ENCODE measurements at regions not wholly inside any gene's neighbourhood (a gene's known extent, or its start where the extent isn't known, plus 50 kb on each side); places are given as distances from the start of the nearest gene placed in this dataset.

DNA sequence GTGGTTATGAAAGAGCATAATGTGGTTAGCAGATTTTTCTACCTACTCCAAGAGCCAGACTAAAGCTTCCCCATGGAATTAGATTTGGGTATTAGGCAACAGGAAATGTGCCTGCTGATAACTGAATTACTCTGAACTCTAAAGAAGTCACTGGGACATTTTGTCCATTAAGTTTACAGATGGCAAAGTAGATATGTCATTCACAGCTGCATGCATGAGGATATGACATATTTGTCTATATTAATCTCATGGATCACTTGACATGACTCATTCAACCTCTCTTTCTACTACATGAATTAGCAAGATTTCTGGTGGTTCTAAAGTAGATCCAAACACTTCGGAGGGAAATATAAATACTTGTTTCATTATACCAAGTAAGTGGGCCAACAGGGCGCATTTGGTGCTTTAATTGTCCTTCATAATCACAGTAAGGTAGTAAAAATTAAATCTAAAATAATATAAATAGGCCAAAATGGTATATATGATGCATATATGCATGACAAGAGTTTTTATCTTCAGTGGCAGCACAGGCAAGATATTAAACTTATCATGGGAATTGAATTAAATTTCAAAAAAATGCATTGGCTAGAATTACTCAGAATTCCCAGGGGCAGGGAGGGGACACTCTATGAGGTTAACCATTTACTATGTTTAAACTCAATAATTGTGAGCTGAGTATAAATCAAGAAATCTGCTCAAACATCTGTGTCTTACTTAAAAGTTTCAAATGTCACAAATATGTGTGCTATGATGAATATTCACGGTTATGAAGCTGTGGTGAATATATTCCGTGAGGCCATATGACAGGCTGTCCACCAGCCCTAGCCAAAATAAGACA lies 365.3 kb upstream of the KCNMB2 start:
- Histone ChIP-seq H3K4me2 (ENCODE audit: insufficient read depth, low read length) (peak overlapping the region; percentile 55), H4K20me1 (replicated peaks; ENCODE audit: control insufficient read depth, extremely low read depth, insufficient read depth, low read length) (no peaks in the 10 kb centered on the region), H3K9me3 (replicated peaks; ENCODE audit: control insufficient read depth, insufficient read depth, low read length) (no peaks in the 10 kb centered on the region), H3K27me3 (ENCODE audit: control insufficient read depth in 2 of 2, insufficient read depth in 2 of 2, low read length in 2 of 2) (no peaks in the 10 kb centered on the region), H3K4me1 (ENCODE audit: control insufficient read depth, extremely low read depth, insufficient read depth, low read length) (peaks cover 27% of the 10 kb centered on the region), H3K79me2 (ENCODE audit: control insufficient read depth, insufficient read depth, low read length) (no peaks in the 10 kb centered on the region), H3K9me1 (replicated peaks; ENCODE audit: control insufficient read depth, extremely low read depth, insufficient read depth, low read length) (no peaks in the 10 kb centered on the region), H2AFZ (ENCODE audit: low read depth, low read length) (no peak overlapping the region), H3K4me3 (replicated peaks in 1 of 3; ENCODE audit: insufficient read depth in 1 of 3, low read depth in 1 of 3, low read length in 3 of 3) (no peak overlapping the region), H3K36me3 (ENCODE audit: control insufficient read depth in 2 of 2, extremely low read depth in 1 of 2, insufficient read depth in 2 of 2, low read length in 2 of 2) (no peaks in the 10 kb centered on the region), H3K9ac (replicated peaks; ENCODE audit: extremely low read depth, insufficient read depth, low read length) (peak overlapping the region; percentile 54), H3K27ac (ENCODE audit: insufficient read depth, low read depth, low read length) (peak overlapping the region; percentile 85)
- TSS peak; percentile 83 for BruUV-seq (replicated peaks)
- TF ChIP-seq JUN (IDR thresholded peaks at IDR 0.05; ENCODE audit: borderline replicate concordance, insufficient read depth, insufficient read length, low read depth) (peak; percentile 99), EZH2 (IDR thresholded peaks at IDR 0.05; ENCODE audit: borderline replicate concordance, low read depth, low read length, severe bottlenecking) (no peak), FOS (IDR thresholded peaks at IDR 0.05; ENCODE audit: borderline replicate concordance, insufficient read depth, low read length) (peak; percentile 96), POLR2A (IDR thresholded peaks at IDR 0.05; ENCODE audit: low read depth, low read length) (peak; percentile 91), GATA2 (IDR thresholded peaks at IDR 0.05; ENCODE audit: insufficient read depth, insufficient read length, low read depth, low read length) (peak; percentile 100), MYC (IDR thresholded peaks at IDR 0.05; ENCODE audit: low read depth, low read length) (no peak), POLR2AphosphoS5 (IDR thresholded peaks at IDR 0.05; ENCODE audit: insufficient read depth, low read depth, low read length) (peak; percentile 96)
- TF ChIP-seq, protein P1, sequence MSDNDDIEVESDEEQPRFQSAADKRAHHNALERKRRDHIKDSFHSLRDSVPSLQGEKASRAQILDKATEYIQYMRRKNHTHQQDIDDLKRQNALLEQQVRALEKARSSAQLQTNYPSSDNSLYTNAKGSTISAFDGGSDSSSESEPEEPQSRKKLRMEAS (IDR thresholded peaks at IDR 0.05; ENCODE audit: insufficient read depth, insufficient read length) = no peak
- TF ChIP-seq, protein P2, sequence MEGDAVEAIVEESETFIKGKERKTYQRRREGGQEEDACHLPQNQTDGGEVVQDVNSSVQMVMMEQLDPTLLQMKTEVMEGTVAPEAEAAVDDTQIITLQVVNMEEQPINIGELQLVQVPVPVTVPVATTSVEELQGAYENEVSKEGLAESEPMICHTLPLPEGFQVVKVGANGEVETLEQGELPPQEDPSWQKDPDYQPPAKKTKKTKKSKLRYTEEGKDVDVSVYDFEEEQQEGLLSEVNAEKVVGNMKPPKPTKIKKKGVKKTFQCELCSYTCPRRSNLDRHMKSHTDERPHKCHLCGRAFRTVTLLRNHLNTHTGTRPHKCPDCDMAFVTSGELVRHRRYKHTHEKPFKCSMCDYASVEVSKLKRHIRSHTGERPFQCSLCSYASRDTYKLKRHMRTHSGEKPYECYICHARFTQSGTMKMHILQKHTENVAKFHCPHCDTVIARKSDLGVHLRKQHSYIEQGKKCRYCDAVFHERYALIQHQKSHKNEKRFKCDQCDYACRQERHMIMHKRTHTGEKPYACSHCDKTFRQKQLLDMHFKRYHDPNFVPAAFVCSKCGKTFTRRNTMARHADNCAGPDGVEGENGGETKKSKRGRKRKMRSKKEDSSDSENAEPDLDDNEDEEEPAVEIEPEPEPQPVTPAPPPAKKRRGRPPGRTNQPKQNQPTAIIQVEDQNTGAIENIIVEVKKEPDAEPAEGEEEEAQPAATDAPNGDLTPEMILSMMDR (IDR thresholded peaks at IDR 0.05; ENCODE audit: extremely low read depth in 1 of 2, insufficient read depth in 1 of 2, low read depth in 1 of 2, low read length in 2 of 2) = no peak
- ChIA-PET POLR2A (interaction anchor here (0.8 kb wide), 1 partner anchor 92 kb away, joined by 3 read pairs; no protein-coding TSS in a partner anchor), CTCF (interaction anchor here (0.7 to 2.2 kb wide), 9 partner anchors 11 to 1120 kb away, joined by 3 to 13 read pairs (median 5); no protein-coding TSS in a partner anchor)
- FAIRE-seq (peak; percentile 76), DNase-seq (ENCODE audit: low read depth, low spot score) (peak; percentile 96)
- dilution Hi-C loops (cut with MboI; ENCODE audit: extremely low pct_ligation_motif_present, low sequenced_read_pairs) (no loop called here), intact Hi-C loops (cut with micrococcal nuclease) (loop anchor here (1.0 to 10.0 kb wide), 18 partner anchors 12 to 1116 kb away; no protein-coding TSS in a partner anchor)
